Mononuclear cell (primary cell): ENCODE measurements at regions not wholly inside any gene's neighbourhood (a gene's known extent, or its start where the extent isn't known, plus 50 kb on each side); places are given as distances from the start of the nearest gene placed in this dataset.
"Not testable (repeated sequence)": the region's sequence is repeated elsewhere in the genome, so short reads cannot be mapped to it uniquely, and the experiment has no call there.

ENCODE experiments used
- H3K27me3 ChIP-seq: 2 replicates; pipeline ENCODE4 v1.6.0; 2011; ENCODE audit warnings: low read length, control low read depth; ENCODE audit not compliant: insufficient read depth
- H3K4me1 ChIP-seq: 2 replicates; pipeline ENCODE4 v1.5.1; 2011; ENCODE audit warnings: mild to moderate bottlenecking, low read length, control low read depth; ENCODE audit not compliant: insufficient read depth
- H3K4me3 ChIP-seq: 2 replicates; pipeline ENCODE4 v1.5.1; 2011; ENCODE audit warnings: mild to moderate bottlenecking, low read length, moderate library complexity
- H3K9me3 ChIP-seq: 2 replicates; pipeline ENCODE4 v1.5.1; 2011; ENCODE audit warnings: low read depth, mild to moderate bottlenecking, control low read depth, low read length

GRCh38 chr1:239987103-239987745, 104.5 kb upstream of the FMN2 start:
- H3K27me3 ChIP-seq = no peaks in the 10 kb centered on the region
- no peak overlapping the region for H3K4me3 ChIP-seq
- peaks cover 19% of the 10 kb centered on the region for H3K9me3 ChIP-seq
- no peaks in the 10 kb centered on the region for H3K4me1 ChIP-seq

GRCh38 chr1:239989990-239990389, 101.7 kb upstream of the FMN2 start:
- no peaks in the 10 kb centered on the region for H3K4me1 ChIP-seq
- H3K9me3 ChIP-seq = peaks cover 10% of the 10 kb centered on the region

GRCh38 chr1:239992566-239992965, 99.1 kb upstream of the FMN2 start:
- H3K4me1 ChIP-seq, H3K4me3 ChIP-seq, H3K9me3 ChIP-seq: not testable (repeated sequence)
- peaks cover 30% of the 10 kb centered on the region for H3K27me3 ChIP-seq

More at GRCh38 chr1:239989990-239990389, 101.7 kb upstream of the FMN2 start:
- Histone ChIP-seq H3K4me3 (no peak overlapping the region), H3K27me3 (peaks cover 6% of the 10 kb centered on the region)

GRCh38 chr1:239993366-239993765, 98.3 kb upstream of the FMN2 start:
- Histone ChIP-seq H3K4me3 (no peak overlapping the region), H3K9me3 (no peaks in the 10 kb centered on the region), H3K27me3 (peaks cover 36% of the 10 kb centered on the region), H3K4me1 (no peaks in the 10 kb centered on the region)

GRCh38 chr1:239995281-239995680, 96.4 kb upstream of the FMN2 start:
- peaks cover 50% of the 10 kb centered on the region for H3K27me3 ChIP-seq

GRCh38 chr1:239997160-239997514, 94.5 kb upstream of the FMN2 start:
- H3K4me3 ChIP-seq = no peak overlapping the region

More at GRCh38 chr1:239995281-239995680, 96.4 kb upstream of the FMN2 start:
- Histone ChIP-seq H3K4me1 (no peaks in the 10 kb centered on the region), H3K9me3 (no peaks in the 10 kb centered on the region), H3K4me3 (no peak overlapping the region)

GRCh38 chr1:239997515-239998311, 94.0 kb upstream of the FMN2 start:
- H3K27me3 ChIP-seq = peaks cover 53% of the 10 kb centered on the region

More at GRCh38 chr1:239997160-239997514, 94.5 kb upstream of the FMN2 start:
- Histone ChIP-seq H3K4me1 (no peaks in the 10 kb centered on the region), H3K27me3 (peaks cover 53% of the 10 kb centered on the region), H3K9me3 (no peaks in the 10 kb centered on the region)

GRCh38 chr1:239998312-239998649, 93.4 kb upstream of the FMN2 start:
- H3K27me3 ChIP-seq = peaks cover 53% of the 10 kb centered on the region
- H3K4me1 ChIP-seq = no peaks in the 10 kb centered on the region
- no peak overlapping the region for H3K4me3 ChIP-seq
- no peaks in the 10 kb centered on the region for H3K9me3 ChIP-seq

More at GRCh38 chr1:239997515-239998311, 94.0 kb upstream of the FMN2 start:
- Histone ChIP-seq H3K4me3 (no peak overlapping the region), H3K4me1 (no peaks in the 10 kb centered on the region), H3K9me3 (no peaks in the 10 kb centered on the region)

GRCh38 chr1:239999170-239999569, 92.5 kb upstream of the FMN2 start:
- no peaks in the 10 kb centered on the region for H3K4me1 ChIP-seq
- no peak overlapping the region for H3K4me3 ChIP-seq
- H3K9me3 ChIP-seq = no peaks in the 10 kb centered on the region
- H3K27me3 ChIP-seq = peaks cover 53% of the 10 kb centered on the region

GRCh38 chr1:240000634-240001033, 91.0 kb upstream of the FMN2 start:
- peaks cover 40% of the 10 kb centered on the region for H3K27me3 ChIP-seq
- H3K9me3 ChIP-seq = no peaks in the 10 kb centered on the region
- no peaks in the 10 kb centered on the region for H3K4me1 ChIP-seq
- H3K4me3 ChIP-seq = no peak overlapping the region

GRCh38 chr1:240001177-240001740, 90.4 kb upstream of the FMN2 start:
- Histone ChIP-seq H3K9me3 (no peaks in the 10 kb centered on the region), H3K4me3 (no peak overlapping the region), H3K27me3 (peaks cover 35% of the 10 kb centered on the region), H3K4me1 (no peaks in the 10 kb centered on the region)

GRCh38 chr1:240004086-240004749, 87.5 kb upstream of the FMN2 start:
- Histone ChIP-seq H3K4me1 (no peaks in the 10 kb centered on the region), H3K27me3 (peaks cover 9% of the 10 kb centered on the region), H3K9me3 (no peaks in the 10 kb centered on the region), H3K4me3 (no peak overlapping the region)

- no peaks in the 10 kb centered on the region for H3K9me3 ChIP-seq
- no peaks in the 10 kb centered on the region for H3K27me3 ChIP-seq
- no peaks in the 10 kb centered on the region for H3K4me1 ChIP-seq
- no peak overlapping the region for H3K4me3 ChIP-seq
Observed at GRCh38 chr1:240005997-240006650, 85.6 kb upstream of the FMN2 start.

GRCh38 chr1:240008298-240008697, 83.4 kb upstream of the FMN2 start:
- Histone ChIP-seq H3K4me1 (no peaks in the 10 kb centered on the region), H3K4me3 (no peak overlapping the region), H3K27me3 (no peaks in the 10 kb centered on the region), H3K9me3 (no peaks in the 10 kb centered on the region)

- peaks cover 10% of the 10 kb centered on the region for H3K9me3 ChIP-seq
- no peak overlapping the region for H3K4me3 ChIP-seq
- no peaks in the 10 kb centered on the region for H3K27me3 ChIP-seq
- no peaks in the 10 kb centered on the region for H3K4me1 ChIP-seq
Observed at GRCh38 chr1:240014051-240014450, 77.6 kb upstream of the FMN2 start.
